Hematopoietic multipotent progenitor cell treated with erythropoietin and hydrocortisone succinate and interleukin-3 and kit ligand, for 4 days (in vitro differentiated cells): ENCODE measurements at regions not wholly inside any gene's neighbourhood (a gene's known extent, or its start where the extent isn't known, plus 50 kb on each side); places are given as distances from the start of the nearest gene placed in this dataset.
"Not testable (repeated sequence)": the region's sequence is repeated elsewhere in the genome, so short reads cannot be mapped to it uniquely, and the experiment has no call there.

Experiments used
- DNase-seq: peaks from one replicate; pipeline ENCODE4 v3.0.0-alpha.2; 2015

DNA sequence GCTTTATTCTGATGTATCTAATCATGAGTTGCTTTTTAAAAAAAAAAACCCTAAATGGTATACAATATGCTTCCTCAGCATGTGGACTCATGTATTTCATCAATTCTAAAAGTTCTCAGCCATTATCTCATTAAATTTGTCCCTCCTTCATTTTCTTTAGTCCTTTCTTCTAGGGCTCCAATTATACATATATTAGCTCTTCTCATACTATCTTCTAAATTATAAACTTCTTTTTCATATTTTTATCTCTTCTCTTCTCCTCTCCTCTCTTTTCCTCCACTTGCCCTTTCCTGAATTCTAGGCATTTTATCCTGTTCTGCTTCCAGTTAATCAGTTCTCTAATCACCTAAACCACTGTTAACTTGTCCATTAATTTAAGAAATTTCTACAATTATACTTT lies 55.0 kb upstream of the IL33 start:
- no peak for DNase-seq

DNA sequence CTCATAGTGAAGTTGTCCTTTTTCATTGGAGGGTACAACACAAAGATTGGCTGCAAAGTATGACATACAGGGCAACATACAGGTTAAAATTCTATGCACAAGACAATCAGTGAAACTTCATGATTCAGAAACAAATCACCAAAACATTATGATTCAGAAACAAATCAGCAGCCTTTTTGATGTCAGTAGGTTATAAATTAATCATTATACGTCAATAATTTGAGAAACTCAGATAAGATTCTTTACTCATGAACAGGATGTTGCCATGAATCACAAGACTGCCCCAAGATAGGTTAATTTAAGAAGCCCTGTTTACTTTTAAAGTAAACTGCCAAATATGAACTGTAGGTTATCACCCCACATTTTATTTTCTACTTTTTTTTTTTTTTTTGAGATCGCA lies 62.2 kb upstream of the IL33 start:
- no peak for DNase-seq

DNA sequence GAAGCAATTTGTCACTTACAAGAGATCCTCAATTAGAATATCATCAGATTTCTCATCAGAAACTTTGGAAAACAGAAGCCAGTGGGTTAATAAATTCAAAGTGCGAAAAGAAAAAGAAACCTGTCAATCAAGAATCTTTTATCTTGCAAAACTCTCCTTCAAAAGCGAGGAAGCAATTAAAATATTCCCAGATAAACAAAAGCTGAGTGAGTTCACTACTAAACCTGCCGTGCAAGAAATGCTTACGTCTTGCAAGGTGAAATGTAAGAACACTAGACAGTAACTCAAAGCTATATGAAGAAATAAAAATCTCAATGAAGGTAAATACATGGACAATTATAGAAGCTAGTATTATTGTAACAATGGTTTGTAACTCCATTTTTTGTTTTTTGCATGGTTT lies 62.8 kb upstream of the IL33 start:
- no peak for DNase-seq

DNA sequence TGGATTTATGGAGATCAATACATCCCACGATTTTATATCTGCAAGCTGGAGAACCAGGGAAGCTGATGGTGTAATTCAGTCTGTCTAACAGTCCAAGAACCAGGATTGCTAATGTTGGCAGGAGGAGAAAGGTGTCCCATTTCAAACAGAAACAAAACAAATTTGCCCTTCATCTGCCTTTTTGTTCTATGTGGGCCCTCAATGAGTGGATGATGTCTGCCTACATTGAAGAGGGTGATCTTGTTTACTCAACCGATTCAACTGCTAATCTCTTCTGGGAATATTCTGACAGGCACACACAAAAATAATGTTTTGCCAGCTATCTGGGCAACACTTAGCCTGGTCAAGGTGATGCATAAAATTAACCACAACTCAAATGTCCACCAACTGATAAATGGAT lies 65.1 kb upstream of the IL33 start:
- no peak for DNase-seq

DNA sequence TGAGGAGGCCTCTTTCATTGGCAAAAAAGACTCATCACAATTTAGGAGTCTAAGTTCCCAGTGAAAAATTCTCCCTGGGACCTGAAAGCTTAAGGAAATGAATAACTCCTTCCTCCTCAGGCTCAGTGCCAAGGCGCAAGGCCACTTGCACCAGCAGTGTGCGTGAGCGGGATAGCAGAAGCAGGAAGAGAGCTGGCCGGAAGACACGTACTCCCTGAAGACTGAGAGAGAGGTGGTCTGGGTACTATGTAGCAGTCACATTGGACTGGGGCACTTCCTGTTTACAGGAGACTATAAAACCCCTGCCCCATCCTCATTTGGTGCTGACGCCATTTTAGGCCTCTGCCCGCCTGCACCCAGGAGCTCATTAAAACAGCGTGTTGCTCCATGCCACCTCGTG lies 66.3 kb upstream of the IL33 start:
- no peak for DNase-seq

DNA sequence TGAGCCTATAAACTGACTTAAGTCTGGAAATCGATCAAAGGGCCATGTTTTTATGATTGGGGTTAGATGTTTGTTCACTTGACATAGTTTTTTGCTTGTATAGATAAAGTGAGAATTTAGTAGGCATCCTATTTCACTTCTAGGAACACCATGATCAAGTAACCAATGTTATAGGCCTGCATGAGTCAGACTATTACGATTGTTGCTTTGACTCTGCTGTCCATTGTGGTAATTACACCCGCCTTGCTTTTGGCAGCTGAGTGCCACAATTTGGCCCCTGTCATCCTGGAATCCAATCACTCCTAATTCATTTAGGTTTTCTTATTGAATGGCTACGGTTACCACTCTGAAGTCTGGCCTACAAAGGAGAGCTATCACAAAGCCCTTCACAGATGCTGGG lies 67.8 kb upstream of the IL33 start:
- no peak for DNase-seq

DNA sequence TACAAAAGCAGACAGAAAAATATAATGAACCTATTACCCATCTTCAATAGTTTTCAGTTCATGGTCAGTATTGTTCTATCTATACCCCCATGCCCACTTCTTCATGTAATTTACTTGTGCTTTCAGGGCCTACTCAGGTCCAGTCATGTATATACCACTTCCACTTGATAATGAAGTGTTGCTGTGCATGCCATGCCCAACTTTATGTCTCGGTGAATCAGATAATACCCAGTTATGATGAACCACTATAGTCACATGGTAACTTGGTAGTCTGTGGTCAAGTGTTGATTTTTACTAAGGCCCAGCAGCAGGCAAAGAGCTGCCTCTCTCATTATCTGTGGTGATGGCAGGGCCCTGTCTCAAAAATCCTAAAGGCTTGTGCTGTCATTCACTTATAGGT lies 70.7 kb upstream of the IL33 start:
- DNase-seq = peak; percentile 8

DNA sequence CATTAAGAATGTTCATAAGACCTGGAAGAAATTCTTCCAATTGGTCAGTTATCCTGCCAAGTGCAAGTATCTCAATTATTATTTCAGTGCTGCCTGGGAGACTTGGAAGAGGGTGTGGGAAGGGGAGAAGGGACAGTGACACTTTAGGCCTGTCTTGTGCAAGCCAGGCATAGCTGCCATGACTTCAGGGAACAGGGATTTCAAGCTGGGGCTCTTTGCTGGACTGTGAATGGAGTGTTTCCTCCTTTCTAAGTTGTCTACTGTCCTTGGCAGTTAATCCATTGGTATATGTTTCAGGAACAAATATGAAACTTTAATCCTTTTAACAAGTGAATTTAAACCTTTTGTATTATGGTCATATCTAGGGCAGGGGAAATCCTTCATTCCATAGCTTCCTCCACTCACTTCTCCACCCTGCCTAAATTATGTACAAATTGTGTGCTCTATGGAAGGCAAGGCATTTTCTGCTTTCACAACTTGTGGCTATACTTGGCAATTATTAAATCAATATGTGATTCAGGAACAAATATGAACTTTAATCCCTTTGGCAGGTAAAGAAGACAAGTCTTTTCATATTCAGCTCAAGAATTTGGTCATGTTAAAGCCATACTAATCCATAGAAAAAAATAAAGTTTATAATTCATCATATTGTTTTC lies 72.7 kb upstream of the IL33 start:
- no peak for DNase-seq

DNA sequence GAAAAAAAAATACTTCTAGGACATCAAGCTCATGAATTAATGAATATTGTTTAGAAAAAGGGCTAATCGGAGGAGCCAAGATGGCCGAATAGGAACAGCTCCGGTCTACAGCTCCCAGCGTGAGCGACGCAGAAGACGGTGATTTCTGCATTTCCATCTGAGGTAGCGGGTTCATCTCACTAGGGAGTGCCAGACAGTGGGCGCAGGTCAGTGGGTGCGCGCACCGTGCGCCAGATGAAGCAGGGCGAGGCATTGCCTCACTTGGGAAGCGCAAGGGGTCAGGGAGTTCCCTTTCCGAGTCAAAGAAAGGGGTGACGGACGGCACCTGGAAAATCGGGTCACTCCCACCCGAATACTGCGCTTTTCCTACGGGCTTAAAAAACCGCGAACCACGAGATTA lies 79.8 kb upstream of the IL33 start:
- not testable (repeated sequence) for DNase-seq

DNA sequence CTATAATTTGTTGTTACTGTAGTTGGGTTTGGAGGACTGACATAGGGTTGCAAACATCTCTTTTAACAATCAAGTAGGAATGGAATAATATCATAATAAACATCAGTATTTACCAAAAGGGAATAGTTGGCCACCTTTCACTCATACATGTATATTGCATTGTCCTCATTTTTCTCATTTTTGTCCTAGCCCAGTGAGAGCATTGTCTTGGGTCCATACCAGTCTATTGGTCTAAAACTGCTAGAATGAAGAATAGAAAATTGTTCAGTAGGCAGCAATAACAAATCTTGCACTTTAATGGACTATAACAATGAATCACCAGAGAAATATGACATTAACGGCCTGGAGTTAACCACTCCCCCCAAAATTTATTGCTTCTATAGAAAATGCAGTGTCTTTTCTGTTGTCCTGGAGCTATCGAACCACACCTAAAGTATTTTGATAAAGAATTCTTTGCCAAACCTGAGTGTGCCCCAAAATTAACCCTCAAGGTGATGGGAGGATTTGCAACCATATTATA lies 80.9 kb upstream of the IL33 start:
- DNase-seq = no peak

DNA sequence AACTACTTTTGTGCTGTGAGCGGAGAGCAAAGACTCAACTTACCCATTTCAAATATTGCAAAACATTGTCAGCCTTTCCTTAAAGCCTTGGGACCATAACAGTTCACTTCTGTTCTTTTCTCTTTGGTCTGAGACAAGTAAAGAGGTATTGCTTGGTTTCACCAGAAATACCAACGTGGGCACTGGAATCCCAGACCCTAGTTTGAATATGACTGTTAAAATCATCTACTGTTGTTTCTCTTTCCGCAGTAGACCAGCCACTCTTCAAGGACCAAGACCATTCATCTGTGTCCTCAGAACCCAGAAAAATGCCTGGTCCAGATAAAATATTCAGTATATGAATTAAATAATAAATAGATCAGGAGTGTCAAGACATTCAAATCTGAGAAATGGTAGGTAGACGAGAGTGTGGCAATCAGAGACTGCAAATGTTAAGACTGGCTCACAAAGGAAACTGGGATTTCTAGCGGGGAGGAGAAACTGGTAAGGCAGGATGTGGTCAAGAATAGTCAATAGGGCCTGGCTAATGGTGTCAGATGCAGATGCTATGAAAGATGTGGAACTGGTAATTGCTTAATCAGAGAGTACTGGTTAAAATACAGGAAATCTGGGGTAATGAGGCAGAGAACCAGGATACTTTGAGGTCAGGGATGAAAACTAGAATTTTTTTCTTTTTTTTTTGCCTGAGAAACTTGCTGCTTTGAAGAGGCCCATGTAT lies 82.1 kb upstream of the IL33 start:
- DNase-seq = peak; percentile 63

DNA sequence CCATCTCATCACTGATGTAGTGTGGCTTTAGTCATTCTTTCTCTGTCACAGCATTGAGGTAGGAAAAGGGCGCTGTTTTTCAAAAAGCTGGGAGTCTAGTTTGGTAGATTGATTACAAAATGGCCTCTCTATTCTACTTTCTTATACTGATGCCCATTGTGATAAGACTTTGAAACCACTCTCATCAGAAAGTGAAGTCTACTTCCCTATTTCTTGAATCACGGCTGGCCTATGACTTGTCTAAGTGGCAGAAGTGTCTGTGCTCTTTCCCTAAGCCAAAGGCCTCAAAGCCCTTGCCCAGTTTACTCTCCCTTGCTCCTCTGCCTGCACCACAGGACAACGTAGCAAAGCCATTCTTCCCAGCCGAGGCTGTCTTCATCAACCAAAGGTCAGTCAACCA lies 83.0 kb upstream of the IL33 start:
- peak; percentile 48 for DNase-seq

DNA sequence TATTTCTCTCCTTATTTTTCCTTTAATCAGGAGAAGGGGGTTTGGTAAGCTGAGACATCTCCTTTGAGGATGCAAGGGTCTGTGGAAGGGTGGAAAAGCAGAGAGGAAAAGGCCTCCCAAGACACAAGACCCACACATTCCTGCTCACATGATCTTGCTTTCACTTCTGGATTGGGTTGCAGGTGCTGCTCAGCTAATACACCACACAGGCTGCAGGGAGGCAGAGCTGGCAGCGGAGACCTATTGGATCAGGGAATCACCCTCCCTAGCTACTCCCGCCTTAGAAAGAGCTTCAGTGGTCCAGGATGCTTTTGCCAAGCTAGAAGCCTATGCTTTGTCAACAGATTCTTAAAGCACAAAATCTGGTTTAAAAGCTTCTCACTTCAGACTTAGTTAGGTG lies 87.6 kb upstream of the IL33 start:
- DNase-seq = no peak

DNA sequence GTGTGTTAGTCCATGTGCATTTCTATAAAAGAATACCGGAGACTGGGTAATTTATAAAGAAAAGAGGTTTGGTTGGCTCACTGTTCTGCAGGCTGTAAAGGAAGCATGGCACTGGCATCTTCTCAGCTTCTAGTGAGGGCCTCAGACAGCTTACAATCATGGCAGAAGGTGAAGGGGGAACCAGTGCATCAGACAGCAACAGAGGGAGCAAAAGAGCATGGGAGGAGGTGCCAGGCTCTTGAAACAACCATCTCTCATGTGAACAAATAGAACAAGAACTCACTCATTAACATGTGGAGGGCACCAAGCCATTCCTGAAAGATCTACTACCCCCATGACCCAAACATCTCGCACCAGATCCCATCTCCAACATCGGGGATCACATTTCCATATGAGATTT lies 89.2 kb upstream of the IL33 start:
- DNase-seq = peak; percentile 14

DNA sequence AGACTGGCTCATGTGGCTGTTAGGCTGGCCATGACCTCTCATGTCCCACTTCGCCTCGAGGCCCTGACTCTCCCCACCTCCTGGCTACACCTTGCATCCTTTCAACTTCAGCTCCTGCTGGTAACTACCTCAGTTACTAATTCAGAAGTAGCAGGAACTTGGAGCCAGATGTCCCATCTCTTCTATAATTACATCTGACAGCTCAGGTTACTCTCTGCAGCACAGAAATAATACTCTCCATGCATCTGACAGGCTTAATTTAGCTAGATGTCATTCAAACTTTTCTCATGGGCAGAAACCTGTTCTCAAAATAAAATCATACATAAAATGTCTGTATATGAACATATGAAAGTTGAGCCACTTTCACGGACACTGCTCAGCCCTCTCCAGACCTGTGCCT lies 92.2 kb upstream of the IL33 start:
- DNase-seq = no peak

DNA sequence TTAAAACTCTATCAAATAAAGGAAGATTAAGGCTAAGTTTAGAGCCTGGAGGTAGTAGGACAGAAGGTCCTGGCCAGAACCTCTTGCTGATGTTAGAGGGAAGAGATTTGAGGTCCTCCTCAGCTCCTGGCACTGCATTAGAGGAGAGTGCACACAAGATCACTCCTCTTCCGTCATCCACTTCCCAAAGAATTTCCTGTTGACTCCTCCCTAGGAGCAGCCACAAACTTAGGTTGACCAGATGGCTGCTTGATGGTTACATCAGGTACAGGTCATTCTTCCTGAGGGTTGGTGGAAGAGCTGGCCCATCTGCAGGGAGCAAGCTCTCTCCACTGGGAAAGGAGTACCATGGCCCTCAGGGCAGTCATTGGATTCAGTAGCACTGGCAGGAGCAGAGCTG lies 93.9 kb upstream of the IL33 start:
- DNase-seq = no peak

DNA sequence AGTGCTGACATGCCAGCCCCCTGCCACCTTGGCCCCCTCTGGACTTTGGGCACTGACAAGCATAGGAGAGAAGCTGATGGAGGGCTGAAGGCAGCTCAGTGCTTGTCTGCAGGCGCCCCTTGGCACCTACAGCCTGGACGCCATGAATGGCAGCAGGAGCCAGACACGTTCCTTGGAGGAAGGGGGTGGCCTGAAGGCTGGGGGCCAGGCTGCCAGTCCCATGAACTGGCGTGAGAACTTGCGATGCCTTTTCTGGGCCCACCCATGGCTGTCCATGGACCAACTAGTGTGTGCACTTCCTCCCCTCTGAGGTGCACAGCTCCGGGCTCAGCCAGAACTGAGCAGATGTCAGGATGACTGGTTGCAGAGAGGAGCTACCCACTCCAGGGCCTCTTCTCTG lies 99.0 kb upstream of the RANBP6 start:
- DNase-seq = no peak

DNA sequence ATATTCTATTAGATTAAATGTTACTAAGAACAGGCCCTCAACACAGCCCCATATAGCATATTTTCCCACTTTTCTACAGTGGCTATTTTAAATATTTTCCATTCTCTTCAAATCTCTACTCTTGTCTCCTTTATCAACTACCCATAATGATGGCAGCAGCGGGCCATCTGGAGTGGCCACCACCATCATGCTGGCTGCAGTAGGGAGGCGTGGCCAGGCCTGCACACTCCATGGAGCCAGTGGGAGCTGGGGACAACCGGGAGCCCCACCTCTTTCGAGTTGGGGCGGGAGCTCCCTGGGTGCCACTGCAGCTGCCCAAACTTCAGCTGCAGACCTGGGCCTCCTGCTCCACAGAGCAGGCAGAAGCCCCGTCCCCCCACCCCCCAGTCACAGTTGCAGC lies 98.4 kb upstream of the RANBP6 start:
- no peak for DNase-seq

DNA sequence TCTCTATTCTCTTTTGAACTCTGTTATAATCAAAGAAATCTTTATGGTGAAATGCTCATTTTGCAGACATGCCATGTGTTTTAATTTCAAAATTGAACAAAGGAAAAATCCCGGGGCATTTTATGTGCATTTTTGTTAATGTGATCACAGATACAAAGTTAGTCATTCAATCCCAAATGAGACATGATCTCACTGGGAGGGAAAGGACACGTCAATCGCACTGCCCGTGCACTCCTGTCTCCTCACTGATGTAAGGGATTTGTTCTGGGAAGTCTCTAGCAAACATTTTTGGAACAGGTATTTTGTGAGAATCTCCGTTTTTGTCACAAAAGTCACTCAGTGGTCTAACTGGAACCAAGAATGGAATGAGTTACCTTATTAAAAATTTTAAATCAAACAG lies 97.9 kb upstream of the RANBP6 start:
- no peak for DNase-seq

DNA sequence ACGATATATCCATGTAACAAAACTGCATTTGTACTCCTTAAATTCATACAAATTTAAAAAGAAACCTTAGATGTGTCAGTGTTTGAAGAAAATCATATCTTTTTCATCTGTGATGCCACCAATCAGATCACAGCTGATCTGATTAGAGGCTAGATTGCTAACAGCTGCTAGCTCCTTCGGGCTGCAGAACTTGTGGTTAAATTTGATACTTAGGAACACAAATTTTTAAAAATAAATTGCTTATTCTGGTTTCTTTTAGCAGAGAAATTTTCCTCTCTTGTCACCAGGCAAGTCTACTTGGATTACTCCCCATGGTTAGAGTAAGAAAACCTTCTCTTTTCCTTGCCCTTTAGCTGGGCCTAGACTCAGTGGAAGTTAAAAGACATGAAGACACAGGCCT lies 94.6 kb upstream of the RANBP6 start:
- no peak for DNase-seq

DNA sequence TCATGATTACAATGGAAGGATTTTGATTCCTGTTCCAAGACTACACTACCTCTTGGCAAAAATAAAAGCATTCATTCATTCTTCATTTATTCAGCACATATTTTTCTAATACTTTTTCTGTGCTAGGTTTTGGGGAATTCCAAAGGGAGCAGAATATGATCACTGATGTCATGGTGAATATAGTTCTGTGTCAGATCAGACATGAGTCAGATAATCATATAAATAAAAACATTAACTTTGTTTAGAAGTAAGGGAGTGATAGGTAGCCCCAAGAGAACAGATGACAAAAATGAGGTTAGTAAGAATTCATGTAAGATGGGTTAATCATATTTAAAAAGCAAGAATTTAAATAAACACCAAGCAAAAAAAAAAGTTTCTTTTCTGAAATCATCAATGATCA lies 94.1 kb upstream of the RANBP6 start:
- no peak for DNase-seq

DNA sequence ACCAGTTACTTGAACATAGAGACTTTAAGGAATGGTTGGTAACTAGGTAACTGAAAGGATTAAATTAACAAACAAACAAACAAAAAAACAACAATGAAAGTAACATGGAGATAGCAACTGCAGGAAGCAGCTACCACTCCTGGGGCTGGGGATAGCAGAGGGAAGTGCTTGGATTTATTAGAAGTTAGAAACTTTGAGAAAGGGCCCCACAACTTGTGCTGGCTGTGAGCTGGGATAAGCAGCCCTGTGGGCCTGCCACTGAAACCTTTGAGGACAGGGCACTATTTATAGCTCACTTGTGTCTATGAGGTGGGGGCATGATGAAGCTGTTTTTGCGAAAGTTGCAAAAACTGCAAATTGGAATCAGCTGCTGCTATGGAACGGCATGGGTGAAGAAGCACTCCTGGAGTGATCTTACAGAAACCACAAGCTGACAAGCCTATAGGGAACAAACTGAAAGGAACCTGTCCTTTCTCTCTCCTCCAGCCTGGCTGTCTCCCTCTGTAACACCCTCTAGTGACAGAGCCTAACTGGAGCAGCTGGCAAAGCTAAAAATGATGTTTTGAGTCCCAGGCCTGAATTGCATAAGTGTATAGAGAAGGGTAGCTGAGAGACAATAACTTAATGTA lies 91.4 kb upstream of the RANBP6 start:
- DNase-seq = peak; percentile 81

DNA sequence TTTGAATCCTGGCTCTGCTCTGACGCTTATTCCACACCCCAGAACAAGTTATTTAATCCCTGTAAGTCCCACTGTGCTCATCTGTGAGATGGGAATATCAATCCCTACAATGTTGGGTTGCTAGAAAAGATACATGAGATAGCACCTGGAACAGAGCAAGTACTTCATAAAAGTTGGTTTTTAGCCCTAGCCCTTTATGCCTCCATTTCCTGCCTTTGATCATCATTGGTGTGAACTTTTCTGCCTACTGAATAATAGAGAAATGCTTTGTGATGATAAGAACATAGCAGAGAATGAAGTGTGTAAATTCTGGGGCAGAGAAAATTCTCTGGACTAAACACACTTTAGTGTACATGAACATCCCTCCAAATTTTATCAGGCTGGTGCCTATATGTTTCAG lies 90.3 kb upstream of the RANBP6 start:
- no peak for DNase-seq

DNA sequence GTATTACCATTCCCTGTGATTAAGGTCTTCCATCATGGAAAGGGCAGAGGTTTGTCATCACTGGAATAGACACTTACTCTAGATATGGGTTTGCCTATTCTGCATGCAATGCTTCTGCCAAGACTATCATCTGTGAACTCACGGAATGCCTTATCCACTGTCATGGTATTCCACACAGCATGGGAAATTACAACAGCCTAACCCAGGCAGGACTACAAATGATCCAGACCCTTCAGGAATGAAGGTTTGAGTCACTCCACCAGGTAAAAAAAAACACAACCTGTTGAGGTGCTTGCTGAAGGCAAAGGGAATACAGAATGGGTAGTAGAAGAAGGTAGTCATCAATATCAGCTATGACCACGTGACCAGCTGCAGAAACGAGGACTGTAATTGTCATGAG lies 89.0 kb upstream of the RANBP6 start:
- DNase-seq = not testable (repeated sequence)
